OCI-LY3 (cell line): ENCODE measurements at regions not wholly inside any gene's neighbourhood (a gene's known extent, or its start where the extent isn't known, plus 50 kb on each side); places are given as distances from the start of the nearest gene placed in this dataset.

Experiments
- CTCF ChIP-seq: fragments of 200-600, 300-600 bp; sonication (generic); IDR thresholded peaks from 2 replicates; pipeline ENCODE4 v1.5.1; 2014; ENCODE audit warnings: antibody characterized with exemption, low read length, low read depth
- EZH2phosphoT487 ChIP-seq: fragments of 200-600 bp; shearing (Covaris generic); IDR thresholded peaks from 2 replicates; pipeline ENCODE4 v1.6.1; 2018; ENCODE audit warnings: antibody characterized with exemption, mixed run types, low read depth

- TF ChIP-seq CTCF (no peak), EZH2phosphoT487 (no peak)
Measured at GRCh38 chr6:14380086-14380820, 262.7 kb downstream of the CD83 start.
